NCI-H2227 treated with DMSO at 0.1 percent for 48 hours (cell line): ENCODE measurements at regions not wholly inside any gene's neighbourhood (a gene's known extent, or its start where the extent isn't known, plus 50 kb on each side); places are given as distances from the start of the nearest gene placed in this dataset.
A peak's percentile ranks its signal among the peaks of the same experiment; 100 is the strongest.
"Not testable (repeated sequence)": the region's sequence is repeated elsewhere in the genome, so short reads cannot be mapped to it uniquely, and the experiment has no call there.

ENCODE experiments used
- DNase-seq: peaks from one replicate; lab custom pipeline; 2025; lab: John Stamatoyannopoulos, UW

DNA sequence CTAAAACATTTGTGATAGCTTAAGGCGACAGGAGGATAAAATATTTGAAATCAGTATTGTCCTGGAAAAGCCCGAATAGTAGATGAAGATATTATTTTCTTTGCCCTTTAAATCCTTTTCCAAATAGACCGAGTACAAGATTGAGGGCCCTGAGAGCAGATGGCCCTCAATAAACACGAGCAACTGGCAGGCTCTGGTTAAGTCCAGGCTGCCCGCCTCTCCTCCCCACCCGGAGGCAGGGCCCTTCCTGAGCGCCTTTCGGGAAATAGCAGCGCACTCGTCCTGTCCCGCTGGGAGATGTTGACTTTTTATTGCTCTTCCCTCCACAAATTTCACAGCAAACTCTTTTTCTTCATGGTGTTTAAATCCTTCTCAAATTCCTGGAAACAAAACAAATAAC is 50.8 kb upstream of the MAX start:
- no peak for DNase-seq

GRCh38 chr14:65156568-65157366 is 54.5 kb upstream of the MAX start:
- no peak for DNase-seq

- no peak for DNase-seq
Measured at GRCh38 chr14:65159281-65160062, 57.2 kb upstream of the MAX start.

- no peak for DNase-seq
Measured at GRCh38 chr14:65160091-65160490, 57.8 kb upstream of the MAX start.

GRCh38 chr14:65162031-65162430 is 59.7 kb upstream of the MAX start:
- DNase-seq: no peak

DNA sequence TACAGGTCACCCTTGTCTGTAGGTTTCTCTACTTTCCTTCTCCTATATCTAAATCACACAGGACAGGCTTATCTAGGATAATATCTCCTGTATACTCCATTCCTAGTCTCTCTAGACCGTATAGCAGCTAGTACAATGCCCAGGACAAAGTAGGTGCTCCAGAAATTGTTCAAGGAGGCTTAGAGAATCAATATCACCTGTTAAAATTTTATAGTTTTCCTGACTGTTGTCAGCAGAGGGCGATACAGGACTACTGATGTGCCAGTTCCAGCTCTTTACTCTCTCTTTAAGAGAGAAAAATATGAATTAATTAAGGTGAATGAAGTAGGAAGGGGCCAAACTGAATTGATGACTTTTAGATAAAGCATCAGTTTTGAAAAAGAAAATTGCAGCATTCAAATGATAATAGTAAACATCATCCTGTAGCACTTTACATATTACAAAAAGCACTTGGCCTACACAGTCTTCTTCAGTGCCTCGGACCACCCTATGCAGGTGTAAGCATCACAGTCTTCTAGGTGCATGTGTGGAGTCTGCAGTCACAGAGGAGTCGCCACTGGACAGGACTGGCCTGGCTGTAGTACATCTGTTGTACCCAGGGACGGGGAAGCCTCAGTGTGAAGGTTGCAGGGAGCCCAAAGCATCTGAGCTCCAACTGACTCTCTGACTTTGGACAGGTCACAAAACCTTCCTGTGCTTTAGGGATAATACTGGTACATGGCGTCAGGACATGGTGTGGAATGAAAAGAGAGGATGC is 61.9 kb upstream of the MAX start:
- DNase-seq: peak; percentile 72

DNA sequence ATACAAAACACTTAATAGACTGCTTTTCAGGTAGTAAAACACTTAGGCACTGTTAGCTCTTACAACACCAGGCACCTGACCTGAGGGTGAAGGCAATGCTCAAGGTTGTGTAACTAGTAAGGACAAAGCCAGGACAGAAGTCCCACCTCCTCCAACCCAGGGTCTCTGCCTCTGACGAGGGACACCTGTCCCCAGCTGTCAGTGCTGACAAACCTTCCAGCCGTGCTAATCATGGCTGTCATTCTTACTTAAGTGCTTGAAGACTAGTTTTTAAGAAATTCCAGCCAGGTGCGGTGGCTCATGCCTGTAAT is 62.5 kb upstream of the MAX start:
- no peak for DNase-seq

- DNase-seq: no peak
Measured at GRCh38 chr14:65167072-65167645, 64.8 kb upstream of the MAX start.

DNA sequence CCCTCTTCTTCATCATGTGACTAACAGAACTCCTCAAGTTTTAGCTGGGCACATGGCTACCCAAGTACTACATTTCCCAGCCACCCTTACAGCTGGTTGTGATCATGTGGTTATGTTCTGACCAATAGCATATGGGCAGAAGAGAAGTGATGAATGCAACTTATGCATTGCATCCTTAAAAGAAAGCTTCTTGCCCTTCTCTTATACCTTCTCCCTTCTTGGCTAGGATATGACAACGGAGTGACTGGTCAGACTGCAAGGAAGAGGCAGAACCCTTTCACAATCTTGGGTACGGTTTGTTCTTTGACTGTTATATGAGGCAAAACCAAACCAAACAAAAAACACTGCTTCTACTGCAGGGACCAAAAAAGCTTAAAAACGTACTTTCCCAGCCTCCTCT is 66.5 kb upstream of the MAX start:
- DNase-seq: no peak

DNA sequence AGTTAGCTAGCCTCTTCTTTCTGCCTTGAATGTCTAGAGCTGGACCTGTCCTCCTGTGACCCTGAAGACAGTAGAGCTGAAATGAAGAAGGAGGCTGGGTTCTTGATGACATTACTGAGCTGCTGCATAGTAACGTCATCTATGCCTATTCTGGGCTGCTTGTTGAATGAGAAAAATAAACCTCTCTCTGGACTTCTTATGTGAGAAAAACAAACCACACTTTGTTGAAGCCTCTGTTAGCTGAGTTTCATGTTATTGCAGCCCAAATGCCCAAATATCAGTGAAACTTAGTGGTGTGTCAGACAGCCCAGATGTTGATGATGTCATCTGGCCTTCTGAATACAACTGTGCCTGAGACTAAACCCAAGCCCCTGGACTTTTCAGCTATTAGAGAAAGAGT is 67.0 kb upstream of the MAX start:
- no peak for DNase-seq

GRCh38 chr14:65170318-65170717 is 68.0 kb upstream of the MAX start:
- no peak for DNase-seq

- peak; percentile 80 for DNase-seq
Measured at GRCh38 chr14:65170768-65171507, 68.6 kb upstream of the MAX start.

GRCh38 chr14:65173973-65174693 is 71.8 kb upstream of the MAX start:
- DNase-seq: peak; percentile 58

DNA sequence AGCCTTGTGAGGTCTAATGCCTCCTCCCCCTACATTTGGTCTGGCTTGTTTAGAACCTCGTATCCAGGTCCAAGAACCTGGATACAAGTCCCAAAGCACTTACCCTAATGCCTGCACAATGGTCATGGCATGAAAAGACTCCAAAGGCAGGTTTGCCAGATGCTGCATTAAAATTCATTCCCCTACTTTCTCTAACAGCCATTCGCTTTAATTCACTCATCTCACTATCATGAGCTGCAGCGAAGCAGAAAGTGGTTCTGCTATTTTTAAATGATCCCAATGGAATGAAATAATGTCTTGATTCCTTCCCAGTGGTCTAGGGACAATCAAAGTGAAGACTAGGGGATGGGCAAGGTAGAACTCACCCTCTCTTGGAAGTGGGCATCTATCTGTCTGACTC is 72.5 kb upstream of the MAX start:
- DNase-seq: no peak

- no peak for DNase-seq
Measured at GRCh38 chr14:65177551-65177950, 75.2 kb upstream of the MAX start.

DNA sequence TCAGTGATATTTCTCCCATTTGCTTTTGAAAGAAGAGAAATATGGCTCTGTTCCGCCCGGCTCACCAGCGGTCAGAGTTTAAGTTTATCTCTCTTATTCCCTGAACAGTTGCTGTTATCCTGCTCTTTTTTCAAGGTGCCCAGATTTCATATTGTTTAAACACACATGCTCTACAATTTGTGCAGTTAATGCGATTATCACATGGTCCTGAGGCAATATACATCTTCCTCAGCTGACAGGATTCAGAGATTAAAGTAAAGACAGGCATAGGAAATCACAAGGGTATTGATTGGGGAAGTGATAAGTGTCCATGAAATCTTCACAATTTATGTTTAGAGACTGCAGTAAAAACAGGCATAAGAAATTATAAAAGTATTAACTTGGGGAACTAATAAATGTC is 76.9 kb upstream of the MAX start:
- DNase-seq: not testable (repeated sequence)

- DNase-seq: no peak
Measured at GRCh38 chr14:65179918-65180724, 77.8 kb upstream of the MAX start.

DNA sequence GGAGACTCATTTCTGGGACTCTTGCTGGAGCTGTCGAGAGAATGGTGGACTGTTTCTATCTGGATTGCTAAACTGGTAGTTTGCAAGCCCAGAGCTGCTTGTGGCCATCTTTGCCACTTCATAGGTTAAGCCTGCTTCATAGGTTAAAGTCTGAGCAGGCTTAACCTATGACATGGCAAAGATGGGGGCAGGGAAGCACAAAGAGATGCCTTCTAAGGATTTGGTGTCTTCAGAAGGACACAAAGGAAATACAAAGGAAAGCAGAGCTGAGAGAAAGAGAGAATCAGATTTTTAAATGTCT is 78.4 kb upstream of the MAX start:
- DNase-seq: no peak

DNA sequence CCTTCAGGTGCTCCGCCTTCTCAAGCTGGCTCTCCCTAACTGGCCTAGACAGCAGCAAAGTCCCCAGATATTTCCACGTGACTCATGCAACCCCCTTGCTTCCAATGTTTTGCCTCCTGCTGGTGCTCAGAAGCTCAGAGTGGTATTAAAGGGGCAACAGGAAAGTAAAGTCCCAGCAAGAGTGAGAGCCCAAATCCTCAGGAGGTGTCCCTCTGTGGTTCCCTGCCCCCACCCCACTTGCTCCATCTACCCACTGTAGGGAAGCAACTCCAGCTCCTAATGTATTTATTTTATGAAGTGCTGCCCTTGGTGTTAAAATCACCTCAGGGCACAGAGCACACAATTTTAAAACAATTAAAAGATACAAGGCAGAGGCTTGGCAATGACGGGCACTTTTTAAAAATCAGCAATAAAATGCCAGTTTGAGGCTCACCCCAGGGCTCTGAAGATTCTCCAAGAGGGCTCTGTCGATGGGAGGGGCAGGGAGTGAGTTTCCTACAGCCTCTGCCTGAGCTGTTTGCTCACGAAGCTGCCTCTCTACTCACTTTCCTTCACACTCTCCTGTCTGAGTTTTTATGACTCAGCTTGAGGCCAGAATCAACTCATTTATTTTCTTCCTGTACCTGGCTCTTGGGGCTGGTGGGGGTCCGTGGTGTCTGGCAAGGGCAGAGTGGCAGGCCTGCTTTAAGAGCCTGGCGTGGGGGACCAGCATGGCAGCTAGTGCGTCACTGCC is 81.9 kb upstream of the MAX start:
- no peak for DNase-seq

GRCh38 chr14:65185829-65186228 is 83.5 kb upstream of the MAX start:
- no peak for DNase-seq
